HG03457 (cell line): ENCODE measurements at regions not wholly inside any gene's neighbourhood (a gene's known extent, or its start where the extent isn't known, plus 50 kb on each side); places are given as distances from the start of the nearest gene placed in this dataset.

ENCODE experiments used
- ATAC-seq: cut with Tn5 transposase; IDR thresholded peaks from one replicate; pipeline ENCODE4 v1.9.1; 2021; ENCODE audit warnings: moderate number of reproducible peaks; ENCODE audit not compliant: unreplicated experiment

DNA sequence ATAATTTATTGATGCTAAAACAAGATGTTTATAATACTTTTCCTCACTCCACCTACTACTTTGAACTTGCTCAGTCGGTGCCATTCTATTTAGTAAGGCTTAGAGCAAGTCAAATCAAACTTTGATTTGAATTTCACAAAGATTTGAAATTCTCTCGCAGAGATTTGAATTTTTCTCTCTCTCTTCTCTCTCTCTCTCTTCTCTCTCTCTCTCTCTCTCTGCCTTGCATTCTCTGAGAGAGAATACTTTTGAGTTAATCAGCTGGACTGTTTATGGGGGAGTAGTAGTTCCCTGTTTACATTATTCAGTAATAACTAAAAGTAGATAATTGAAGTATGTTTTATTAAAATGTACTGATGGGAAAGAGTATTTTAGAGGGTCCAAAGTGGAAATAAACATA lies 488.5 kb upstream of the ANKRD30A start:
- no peak for ATAC-seq

DNA sequence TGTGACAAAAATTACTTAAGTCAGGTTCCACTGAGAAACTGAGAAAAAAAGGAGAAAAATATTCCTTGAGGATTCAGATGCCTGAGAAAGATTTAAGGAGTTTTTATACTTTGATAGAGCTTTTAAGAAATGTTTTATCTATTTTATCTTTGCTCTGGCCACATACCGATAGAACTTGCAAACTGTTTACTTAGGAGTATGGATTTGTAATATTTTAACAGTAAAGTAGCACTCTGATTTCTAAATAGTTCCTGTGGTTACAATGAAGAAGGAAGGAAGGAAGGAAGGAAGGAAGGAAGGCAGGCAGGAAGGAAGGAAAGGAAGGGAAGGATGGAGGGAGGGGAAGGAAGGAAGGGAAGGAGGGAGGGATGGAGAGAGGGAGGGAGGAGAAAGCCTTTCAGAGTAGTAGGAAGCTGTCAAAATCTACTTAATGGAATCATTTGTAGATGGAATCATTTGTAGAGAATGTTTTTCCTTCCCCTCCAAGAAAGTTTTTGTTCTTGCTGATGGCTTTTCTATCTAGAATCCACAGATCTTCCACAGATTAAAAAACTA lies 489.0 kb upstream of the ANKRD30A start:
- ATAC-seq: no peak

- ATAC-seq: no peak
These were observed 490.5 kb upstream of the ANKRD30A start for GRCh38 chr10:36634916-36635315.

DNA sequence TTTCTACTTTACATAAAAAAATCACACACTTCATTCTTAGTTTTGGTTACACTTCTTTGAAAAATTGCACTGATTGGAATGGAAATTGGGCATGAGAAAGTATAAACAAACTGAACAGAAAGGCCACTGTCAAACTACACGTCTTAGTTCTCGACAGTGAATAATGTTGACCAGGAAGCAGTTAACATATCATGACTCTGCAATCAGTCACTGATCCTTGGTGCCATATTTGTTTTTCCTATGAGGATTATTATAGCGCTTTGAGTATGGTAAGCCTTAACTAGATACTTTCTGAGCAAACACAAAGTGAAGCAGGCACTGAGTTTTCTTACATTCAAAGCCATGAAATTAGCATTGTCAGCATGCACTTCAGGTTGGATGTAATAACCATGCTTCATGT lies 495.1 kb upstream of the ANKRD30A start:
- ATAC-seq: no peak

- ATAC-seq: no peak
These were observed 495.9 kb upstream of the ANKRD30A start for GRCh38 chr10:36629476-36629875.

DNA sequence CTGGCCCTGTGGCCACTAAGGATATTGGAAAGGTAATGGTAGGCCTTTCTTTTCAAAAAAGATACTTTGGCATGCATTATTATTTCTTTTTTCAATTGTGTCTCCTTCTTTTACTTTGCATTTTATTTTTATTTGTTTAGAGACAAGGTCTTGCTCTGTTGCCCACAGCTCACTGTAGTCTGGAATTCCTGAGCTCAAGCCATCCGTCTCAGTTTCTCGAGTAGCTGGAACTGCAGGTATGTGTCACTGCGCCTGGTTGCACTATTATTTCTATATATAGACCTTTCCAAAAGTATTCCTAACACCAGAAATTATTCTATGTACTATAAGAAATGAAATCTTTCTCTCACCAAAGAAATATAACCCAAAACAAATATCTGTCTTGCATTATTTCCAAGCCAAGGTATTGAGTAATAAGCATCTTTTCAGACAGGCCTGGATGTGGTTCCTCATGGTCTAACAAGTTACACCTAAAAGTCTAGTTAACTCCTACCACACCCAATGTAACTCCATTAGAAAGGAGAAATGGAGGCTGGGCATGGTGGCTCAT lies 500.8 kb upstream of the ANKRD30A start:
- no peak for ATAC-seq

GRCh38 chr10:36621346-36621745 lies 504.1 kb upstream of the ANKRD30A start:
- no peak for ATAC-seq

DNA sequence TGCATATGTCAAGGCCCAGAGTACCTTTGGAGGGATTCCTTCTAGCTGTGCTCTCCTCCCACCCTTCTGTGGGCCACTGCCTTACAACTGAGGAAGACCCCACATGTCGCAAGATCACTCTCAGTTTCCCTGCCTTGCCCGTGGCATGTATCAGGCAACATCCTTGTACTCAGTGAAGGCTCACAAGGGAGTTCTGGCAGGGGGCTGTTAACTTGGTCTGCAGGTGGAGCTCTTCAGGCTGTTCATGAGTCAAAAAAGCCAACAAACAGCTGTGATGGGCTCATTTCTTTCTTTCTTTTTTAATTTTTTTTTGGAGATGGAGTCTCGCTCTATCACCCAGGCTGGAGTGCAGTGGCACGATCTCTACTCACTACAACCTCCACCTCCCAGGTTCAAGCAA lies 513.0 kb upstream of the ANKRD30A start:
- no peak for ATAC-seq

GRCh38 chr10:36608866-36609265 lies 516.5 kb upstream of the ANKRD30A start:
- no peak for ATAC-seq

GRCh38 chr10:36608251-36608650 lies 517.1 kb upstream of the ANKRD30A start:
- no peak for ATAC-seq

GRCh38 chr10:36606234-36606839 lies 519.1 kb upstream of the ANKRD30A start:
- ATAC-seq: no peak

DNA sequence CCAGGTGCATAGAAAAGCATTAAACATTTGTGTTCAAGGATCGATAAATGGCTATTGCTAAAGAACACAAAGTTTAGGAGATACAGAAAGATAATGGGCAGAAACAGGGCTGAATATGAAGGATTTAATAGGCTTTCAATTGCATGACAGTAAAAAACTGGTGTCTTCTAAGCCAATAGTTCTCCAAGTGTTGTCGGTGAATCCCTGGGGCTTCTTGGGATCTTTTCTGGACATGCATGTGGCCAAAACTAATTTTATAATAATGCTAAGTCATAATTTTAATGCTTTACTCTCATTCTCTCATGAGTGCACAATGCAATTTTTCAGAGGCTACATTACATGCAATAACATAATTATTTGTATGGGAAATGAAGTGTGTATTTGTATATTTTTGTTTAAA lies 521.1 kb upstream of the ANKRD30A start:
- ATAC-seq: no peak

- no peak for ATAC-seq
These were observed 521.7 kb upstream of the ANKRD30A start for GRCh38 chr10:36603688-36604087.

DNA sequence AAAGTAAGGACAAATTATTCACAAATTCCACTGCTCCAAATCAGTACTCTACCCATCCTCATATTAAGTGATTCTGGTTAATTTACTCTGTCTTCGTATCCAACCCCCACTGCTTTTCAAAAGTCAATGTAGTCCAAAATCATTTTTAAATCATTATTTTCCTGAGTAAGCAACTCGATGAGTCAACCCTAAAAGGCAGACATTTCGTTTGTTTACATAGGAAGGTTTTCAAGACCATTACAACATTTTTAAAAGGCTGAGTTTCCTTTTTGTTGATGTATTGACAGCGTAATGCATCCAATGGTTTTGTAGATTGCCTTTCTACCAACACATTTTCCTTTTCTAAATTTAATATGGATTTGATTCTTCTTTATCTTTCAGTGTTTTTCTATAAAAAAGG lies 523.0 kb upstream of the ANKRD30A start:
- ATAC-seq: no peak

DNA sequence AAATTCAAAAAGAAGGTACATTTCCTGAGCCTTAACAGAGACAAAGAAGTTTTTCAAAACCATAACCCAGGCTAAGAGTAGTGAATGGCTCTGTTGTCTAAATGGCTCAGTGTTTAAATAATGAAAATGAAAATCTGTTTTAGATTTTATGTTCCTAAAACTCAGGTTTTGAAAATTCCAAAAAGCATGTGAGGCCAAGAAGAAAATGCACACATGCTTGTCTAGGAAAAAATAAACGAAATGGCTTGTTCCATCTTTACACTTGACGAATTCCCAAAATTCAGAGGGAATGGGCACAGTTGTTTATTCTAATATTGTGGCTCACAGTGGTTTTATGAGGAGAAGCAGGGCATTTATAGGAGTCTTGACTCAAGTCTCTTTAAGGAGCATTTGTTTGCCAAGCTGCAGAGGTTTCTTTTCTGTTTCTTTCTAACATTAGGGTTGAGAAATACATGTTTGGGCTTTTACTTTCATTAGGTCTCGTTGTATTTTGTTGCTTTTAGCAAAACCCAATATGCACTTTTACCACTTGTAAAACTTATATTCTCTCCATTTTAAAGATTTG lies 527.6 kb upstream of the ANKRD30A start:
- ATAC-seq: no peak

DNA sequence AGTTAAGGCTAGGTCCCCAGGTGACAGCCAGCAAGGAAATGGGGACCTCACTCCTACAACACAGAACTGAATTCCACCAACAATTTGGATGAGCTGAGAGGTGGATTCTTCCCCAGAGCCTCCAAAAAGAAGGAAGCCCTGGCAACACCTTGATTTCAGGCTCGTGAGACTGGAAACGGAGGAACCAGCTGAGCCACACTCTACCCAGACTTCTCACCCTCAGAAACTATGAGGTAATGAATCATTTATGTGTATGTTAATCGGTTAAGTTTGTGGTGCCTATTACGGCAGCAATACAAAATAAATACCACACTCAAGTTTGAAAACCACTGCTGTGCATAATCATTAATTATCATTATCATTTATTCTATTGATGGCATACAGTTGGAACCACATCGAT lies 532.4 kb upstream of the ANKRD30A start:
- no peak for ATAC-seq

DNA sequence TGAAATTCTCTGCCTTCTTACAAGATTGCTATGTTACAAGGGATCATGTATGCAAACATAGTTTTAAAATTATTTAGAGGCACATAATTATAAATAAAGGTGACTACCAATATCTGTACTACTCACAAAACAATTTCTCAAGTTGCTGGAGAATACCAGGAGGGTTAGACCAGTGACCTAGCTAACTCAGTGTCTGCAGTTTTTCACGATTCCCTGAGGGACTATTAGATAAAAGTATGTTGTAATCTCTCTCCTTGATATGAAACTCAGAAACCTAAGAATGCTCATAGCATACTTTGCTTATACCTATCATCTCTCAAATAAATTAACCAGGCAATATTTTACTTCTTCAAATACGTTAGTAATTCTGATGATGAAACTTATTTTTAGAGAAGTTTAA lies 534.0 kb upstream of the ANKRD30A start:
- ATAC-seq: no peak

GRCh38 chr10:36583690-36584089 lies 541.7 kb upstream of the ANKRD30A start:
- no peak for ATAC-seq

DNA sequence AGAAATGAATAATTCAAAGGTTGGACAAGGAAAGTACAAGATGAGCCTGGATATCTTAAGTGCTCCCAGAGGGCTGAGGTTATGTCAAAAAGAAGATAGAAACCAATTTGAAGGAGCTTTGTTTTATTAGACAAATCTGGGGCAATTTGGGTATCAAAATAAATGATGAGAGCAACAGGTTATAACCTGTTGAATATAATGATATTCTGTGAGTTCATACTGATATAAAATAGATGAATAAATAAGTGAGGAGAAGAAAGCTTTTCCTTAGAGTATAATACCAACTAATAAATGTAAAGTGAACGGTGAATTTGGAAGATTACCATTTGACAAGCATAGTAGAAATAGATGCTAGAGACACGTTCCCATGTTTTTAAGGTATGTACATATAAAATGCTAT lies 544.2 kb upstream of the ANKRD30A start:
- no peak for ATAC-seq

- no peak for ATAC-seq
These were observed 547.1 kb upstream of the ANKRD30A start for GRCh38 chr10:36578306-36578705.

DNA sequence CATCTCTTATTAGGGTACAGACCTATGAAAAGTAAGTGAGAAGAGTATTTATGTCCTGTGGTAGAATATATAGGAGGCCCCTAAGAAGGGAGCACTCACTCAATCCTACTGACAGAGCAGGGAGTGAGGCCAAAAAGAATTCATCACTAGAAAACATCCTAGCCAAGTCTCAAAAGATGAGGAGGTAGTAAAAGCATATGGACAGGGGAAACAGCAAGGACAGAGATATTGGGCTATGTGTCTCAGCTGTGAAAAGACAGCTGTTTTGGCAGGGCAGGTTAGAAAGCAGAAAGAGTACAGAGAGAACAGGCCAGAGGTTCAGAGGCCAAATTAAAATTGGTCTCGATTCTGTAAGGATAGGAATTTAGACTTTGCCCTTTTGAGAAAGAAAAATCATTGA lies 548.3 kb upstream of the ANKRD30A start:
- ATAC-seq: no peak

DNA sequence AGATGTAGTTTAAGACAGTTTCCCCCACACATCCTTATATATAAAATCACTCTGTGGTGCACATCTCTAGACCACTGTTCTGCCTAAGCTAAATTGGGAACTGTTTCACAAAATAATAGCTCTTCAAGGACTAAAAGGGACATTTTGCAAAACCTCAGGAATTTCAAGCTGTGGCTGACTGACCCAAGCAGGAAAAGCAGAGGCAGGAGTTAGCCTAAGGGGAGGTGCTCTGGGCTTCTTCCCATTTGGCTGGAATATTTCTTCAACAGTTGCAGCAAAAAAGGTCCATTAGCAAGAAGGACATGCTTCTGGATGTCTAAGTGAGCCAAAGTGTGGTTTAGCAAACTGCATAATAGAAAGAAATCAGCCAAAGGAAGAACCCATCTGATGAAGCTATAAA lies 551.2 kb upstream of the ANKRD30A start:
- ATAC-seq: no peak

GRCh38 chr10:36573246-36573645 lies 552.2 kb upstream of the ANKRD30A start:
- ATAC-seq: no peak
